HUES48 (cell line): ENCODE measurements at regions not wholly inside any gene's neighbourhood (a gene's known extent, or its start where the extent isn't known, plus 50 kb on each side); places are given as distances from the start of the nearest gene placed in this dataset.

ENCODE experiments used
- H3K27ac ChIP-seq: one replicate; pipeline ENCODE4 v1.7.0; 2013; ENCODE audit warnings: low read depth, low read length, inconsistent platforms
- H3K27me3 ChIP-seq: 2 replicates; pipeline ENCODE4 v1.6.1; 2013; ENCODE audit warnings: mild to moderate bottlenecking, low read length; ENCODE audit not compliant: control insufficient read depth, insufficient read depth
- H3K36me3 ChIP-seq: 2 replicates; pipeline ENCODE4 v1.6.1; 2013; ENCODE audit warnings: low read length; ENCODE audit not compliant: control insufficient read depth, insufficient read depth
- H3K4me1 ChIP-seq: 2 replicates; pipeline ENCODE4 v1.6.1; 2013; ENCODE audit warnings: mild to moderate bottlenecking, low read length; ENCODE audit not compliant: control insufficient read depth, insufficient read depth
- H3K4me3 ChIP-seq: 2 replicates; pipeline ENCODE4 v1.5.1; 2013; ENCODE audit warnings: mild to moderate bottlenecking, low read depth, low read length
- H3K9ac ChIP-seq: 2 replicates; pipeline ENCODE4 v1.6.1; 2013; ENCODE audit warnings: mild to moderate bottlenecking, low read depth, low read length, moderate library complexity
- H3K9me3 ChIP-seq: 2 replicates; pipeline ENCODE4 v1.6.1; 2013; ENCODE audit warnings: low read length; ENCODE audit not compliant: control insufficient read depth, insufficient read depth

DNA sequence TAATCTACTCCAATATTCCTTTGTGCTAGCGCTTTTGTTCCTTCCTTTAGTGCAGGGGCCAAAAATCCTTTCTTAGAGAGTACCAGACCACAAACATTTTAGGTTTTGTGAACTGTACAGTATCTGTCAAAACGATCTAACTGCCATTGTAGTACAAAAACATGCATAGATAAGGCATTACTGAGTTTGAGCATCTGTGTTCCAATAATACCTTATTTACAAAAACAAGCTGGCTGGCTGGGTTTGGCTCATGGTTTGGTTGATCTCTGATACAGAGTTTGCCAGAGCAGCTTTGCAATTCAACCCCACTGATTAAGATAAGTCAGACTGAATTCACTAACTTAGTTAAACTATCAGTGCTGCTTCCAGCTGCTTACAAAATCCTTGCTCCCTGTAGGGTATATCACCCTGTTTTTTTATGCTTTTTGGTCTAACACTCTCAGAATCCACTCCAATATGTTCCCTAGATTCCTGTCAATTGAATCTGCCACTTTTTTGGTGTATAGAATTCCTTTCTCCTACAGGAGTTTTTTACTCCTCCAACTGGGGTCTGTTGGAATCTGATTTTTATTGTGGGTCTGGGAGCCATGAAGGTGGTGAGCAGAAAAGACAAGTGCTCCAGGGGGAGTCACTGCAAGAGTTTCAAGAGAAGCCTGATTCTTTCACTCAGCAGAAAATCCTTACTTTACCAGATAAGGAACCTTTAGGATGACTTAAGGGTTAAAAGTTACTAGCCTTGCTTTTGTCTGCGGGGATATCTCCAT lies 1399.4 kb downstream of the EFNB2 start:
- no peaks in the 10 kb centered on the region for H3K4me1 ChIP-seq
- H3K4me3 ChIP-seq = no peak overlapping the region
- H3K27ac ChIP-seq = no peak overlapping the region
- no peak overlapping the region for H3K9ac ChIP-seq
- H3K27me3 ChIP-seq = no peaks in the 10 kb centered on the region
- H3K36me3 ChIP-seq = no peaks in the 10 kb centered on the region
- no peaks in the 10 kb centered on the region for H3K9me3 ChIP-seq

DNA sequence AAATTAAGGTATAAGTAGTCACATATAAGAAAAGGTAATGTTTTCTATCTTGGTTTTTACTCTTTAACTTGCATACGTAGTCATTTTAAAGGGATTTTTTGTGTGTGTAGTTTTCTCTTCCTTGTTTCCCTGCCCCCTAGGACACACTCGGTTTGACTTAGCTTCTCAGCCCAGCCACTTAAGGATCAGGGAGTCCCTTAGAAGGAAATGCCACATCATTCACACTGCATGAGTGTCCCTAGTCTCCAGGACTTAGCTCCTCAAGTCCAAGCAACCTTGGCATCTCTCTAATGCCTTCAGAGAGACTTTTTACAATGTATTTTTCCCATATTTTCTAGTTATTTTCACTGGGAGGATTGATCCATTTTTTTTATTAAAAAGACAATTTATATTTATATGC lies 1407.7 kb downstream of the EFNB2 start:
- no peak overlapping the region for H3K27ac ChIP-seq
- H3K9me3 ChIP-seq = no peaks in the 10 kb centered on the region
- H3K4me3 ChIP-seq = no peak overlapping the region
- no peaks in the 10 kb centered on the region for H3K27me3 ChIP-seq
- H3K4me1 ChIP-seq = no peaks in the 10 kb centered on the region
- H3K36me3 ChIP-seq = no peaks in the 10 kb centered on the region
- H3K9ac ChIP-seq = no peak overlapping the region

- Histone ChIP-seq H3K9ac (no peak overlapping the region), H3K4me1 (no peaks in the 10 kb centered on the region), H3K36me3 (no peaks in the 10 kb centered on the region), H3K4me3 (no peak overlapping the region), H3K27me3 (no peaks in the 10 kb centered on the region), H3K9me3 (peaks cover 4% of the 10 kb centered on the region; the same call in 1 of the 2 replicates), H3K27ac (no peak overlapping the region)
Observed at GRCh38 chr13:105121221-105121620, 1414.2 kb downstream of the EFNB2 start.

GRCh38 chr13:105118426-105118985 lies 1417.0 kb downstream of the EFNB2 start:
- H3K36me3 ChIP-seq = no peaks in the 10 kb centered on the region
- no peak overlapping the region for H3K9ac ChIP-seq
- no peak overlapping the region for H3K27ac ChIP-seq
- H3K27me3 ChIP-seq = no peaks in the 10 kb centered on the region
- no peaks in the 10 kb centered on the region for H3K4me1 ChIP-seq
- H3K4me3 ChIP-seq = no peak overlapping the region
- peaks cover 4% of the 10 kb centered on the region; the same call in 1 of the 2 replicates for H3K9me3 ChIP-seq

DNA sequence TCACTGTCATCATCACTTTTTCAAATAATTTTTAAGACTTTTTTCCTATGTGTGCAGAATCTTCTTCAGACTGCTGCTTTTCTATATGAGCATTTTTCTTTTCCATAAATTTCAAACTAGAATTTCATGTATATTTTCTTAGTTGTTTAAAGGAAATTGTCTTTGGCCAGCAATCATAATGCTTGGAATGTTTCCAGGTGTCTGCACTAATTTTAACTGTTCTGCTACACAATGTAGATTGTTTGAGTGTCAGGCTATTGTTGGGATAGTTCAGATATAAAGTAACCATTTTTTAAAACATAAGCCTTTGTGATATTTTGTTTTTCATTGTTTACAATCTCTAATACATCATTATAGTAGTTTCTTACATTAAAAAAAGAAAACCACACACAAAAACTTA lies 1418.5 kb downstream of the EFNB2 start:
- Histone ChIP-seq H3K9ac (no peak overlapping the region), H3K27ac (no peak overlapping the region), H3K4me1 (no peaks in the 10 kb centered on the region), H3K27me3 (no peaks in the 10 kb centered on the region), H3K9me3 (peaks cover 4% of the 10 kb centered on the region; the same call in 1 of the 2 replicates), H3K4me3 (no peak overlapping the region), H3K36me3 (no peaks in the 10 kb centered on the region)

DNA sequence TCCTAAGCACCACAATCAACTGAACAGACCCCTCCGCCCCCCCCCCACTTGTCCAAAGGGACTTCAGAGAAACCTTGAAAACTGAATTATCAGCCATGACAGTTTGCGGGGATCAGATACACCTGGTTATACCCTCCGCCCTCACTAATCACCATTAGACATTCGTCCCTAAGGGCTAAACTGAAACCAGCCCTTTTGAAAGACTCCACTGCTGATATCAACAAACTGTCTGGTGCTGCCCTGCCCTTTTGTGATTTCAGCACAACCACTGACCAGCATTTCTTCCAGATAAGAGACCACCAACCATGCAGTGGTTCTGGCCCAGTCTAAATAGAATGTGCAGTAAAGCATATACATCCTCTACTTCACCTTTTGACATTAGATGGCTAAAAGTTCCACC lies 1422.9 kb downstream of the EFNB2 start:
- Histone ChIP-seq H3K9me3 (no peaks in the 10 kb centered on the region), H3K27ac (no peak overlapping the region), H3K27me3 (no peaks in the 10 kb centered on the region), H3K4me3 (no peak overlapping the region), H3K36me3 (no peaks in the 10 kb centered on the region), H3K4me1 (peaks cover 6% of the 10 kb centered on the region; the same call in 1 of the 2 replicates), H3K9ac (no peak overlapping the region)

GRCh38 chr13:105107781-105108180 lies 1427.7 kb downstream of the EFNB2 start:
- H3K9me3 ChIP-seq = no peaks in the 10 kb centered on the region
- no peaks in the 10 kb centered on the region for H3K36me3 ChIP-seq
- H3K27ac ChIP-seq = no peak overlapping the region
- H3K4me1 ChIP-seq = peaks cover 24% of the 10 kb centered on the region
- no peaks in the 10 kb centered on the region for H3K27me3 ChIP-seq
- H3K9ac ChIP-seq = no peak overlapping the region
- no peak overlapping the region for H3K4me3 ChIP-seq

GRCh38 chr13:105105471-105105870 lies 1430.0 kb downstream of the EFNB2 start:
- no peaks in the 10 kb centered on the region for H3K27me3 ChIP-seq
- H3K4me1 ChIP-seq = peaks cover 24% of the 10 kb centered on the region
- H3K36me3 ChIP-seq = no peaks in the 10 kb centered on the region
- no peak overlapping the region for H3K4me3 ChIP-seq
- no peaks in the 10 kb centered on the region for H3K9me3 ChIP-seq
- no peak overlapping the region for H3K27ac ChIP-seq
- no peak overlapping the region for H3K9ac ChIP-seq

DNA sequence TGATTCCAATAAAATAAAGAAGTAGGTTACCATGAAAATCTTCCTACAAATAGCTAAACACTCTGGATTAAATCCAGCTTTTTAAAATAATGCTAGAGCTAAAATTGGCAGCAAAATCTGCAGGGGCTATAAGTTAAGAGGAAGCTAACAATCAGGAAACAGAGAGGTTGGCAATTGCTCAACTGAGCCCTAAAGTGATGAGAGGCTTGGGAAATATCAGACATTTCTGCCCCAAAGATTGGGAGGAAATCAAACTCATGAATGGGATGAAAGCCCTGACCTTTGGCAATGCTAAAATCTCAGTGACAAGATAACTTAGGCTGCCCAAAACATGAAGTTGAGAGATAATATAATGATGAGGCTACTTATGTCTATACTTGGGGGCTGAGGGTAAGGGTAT lies 1437.9 kb downstream of the EFNB2 start:
- no peaks in the 10 kb centered on the region for H3K27me3 ChIP-seq
- no peak overlapping the region for H3K4me3 ChIP-seq
- H3K4me1 ChIP-seq = no peaks in the 10 kb centered on the region
- no peaks in the 10 kb centered on the region for H3K9me3 ChIP-seq
- H3K36me3 ChIP-seq = no peaks in the 10 kb centered on the region
- H3K27ac ChIP-seq = no peak overlapping the region
- H3K9ac ChIP-seq = no peak overlapping the region

GRCh38 chr13:105089858-105090643 lies 1445.4 kb downstream of the EFNB2 start:
- Histone ChIP-seq H3K4me3 (no peak overlapping the region), H3K27me3 (no peaks in the 10 kb centered on the region), H3K4me1 (peaks cover 7% of the 10 kb centered on the region), H3K27ac (no peak overlapping the region), H3K9me3 (no peaks in the 10 kb centered on the region), H3K36me3 (no peaks in the 10 kb centered on the region), H3K9ac (no peak overlapping the region)

DNA sequence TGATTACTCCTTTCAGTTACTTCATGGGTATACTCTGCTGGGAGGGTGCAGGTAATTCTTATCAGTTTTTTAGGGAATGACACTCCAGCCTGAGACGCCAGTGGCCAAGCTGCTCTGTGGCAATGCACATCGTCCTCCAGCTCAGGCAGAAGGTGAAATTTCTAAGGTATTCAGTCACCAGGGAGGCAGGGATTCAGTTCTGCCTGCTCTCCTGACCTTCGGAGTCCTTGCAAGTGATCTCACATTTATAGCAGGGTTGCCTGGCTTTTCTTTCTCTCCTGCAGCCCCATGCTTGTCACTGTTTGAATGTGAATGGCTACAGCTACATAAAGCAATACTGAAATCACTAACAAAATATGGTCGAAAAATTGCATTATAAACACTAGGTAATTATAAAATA lies 1447.5 kb downstream of the EFNB2 start:
- Histone ChIP-seq H3K36me3 (no peaks in the 10 kb centered on the region), H3K27me3 (no peaks in the 10 kb centered on the region), H3K9ac (no peak overlapping the region), H3K27ac (no peak overlapping the region), H3K9me3 (no peaks in the 10 kb centered on the region), H3K4me3 (no peak overlapping the region), H3K4me1 (peaks cover 7% of the 10 kb centered on the region)
